ENCODE measurements at regions not wholly inside any gene's neighbourhood (a gene's known extent, or its start where the extent isn't known, plus 50 kb on each side); places are given as distances from the start of the nearest gene placed in this dataset.

DNA sequence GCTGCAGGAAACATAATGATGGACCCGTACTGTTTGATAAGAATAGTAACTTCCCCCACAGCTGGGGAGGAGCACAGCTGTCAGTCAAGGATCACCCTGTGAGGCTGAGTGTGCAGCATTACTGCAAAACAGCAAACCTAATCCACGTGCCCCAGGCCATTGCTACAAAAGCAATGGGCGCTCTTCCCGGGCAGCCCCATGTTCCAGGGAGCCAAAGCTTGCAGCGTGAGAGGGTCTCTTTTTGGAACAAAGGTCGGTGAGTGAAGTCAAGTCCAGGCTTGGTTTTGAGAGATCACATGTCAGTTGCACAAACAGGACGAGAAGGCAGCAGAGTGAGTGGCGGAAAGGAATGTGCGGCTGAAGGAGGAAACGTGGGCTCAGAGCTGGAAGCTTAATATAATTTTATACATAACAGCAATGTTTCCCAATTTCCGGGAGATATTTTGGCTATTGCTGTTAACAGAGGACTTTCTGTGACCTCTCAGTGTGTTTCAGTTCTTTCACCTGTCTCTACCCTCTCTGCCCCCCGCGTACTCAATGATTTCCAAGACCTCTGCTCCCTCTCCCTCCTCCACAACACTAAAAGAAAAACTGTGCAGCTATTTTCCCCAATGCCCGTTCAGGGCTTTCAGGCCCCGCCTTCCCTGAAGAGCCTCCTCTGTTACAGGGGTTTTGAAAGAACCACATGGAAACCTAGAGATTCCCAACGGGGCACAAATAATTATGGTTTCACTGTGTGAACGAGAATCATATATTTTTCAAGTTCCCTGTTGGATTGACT, 128.9 kb downstream of the MTPAP start:
- no peak for TF ChIP-seq EP300 (IDR thresholded peaks at IDR 0.05; ENCODE audit: low read depth)
- no peak for TF ChIP-seq POLR2A (IDR thresholded peaks at IDR 0.05)
- TF ChIP-seq, protein P1, sequence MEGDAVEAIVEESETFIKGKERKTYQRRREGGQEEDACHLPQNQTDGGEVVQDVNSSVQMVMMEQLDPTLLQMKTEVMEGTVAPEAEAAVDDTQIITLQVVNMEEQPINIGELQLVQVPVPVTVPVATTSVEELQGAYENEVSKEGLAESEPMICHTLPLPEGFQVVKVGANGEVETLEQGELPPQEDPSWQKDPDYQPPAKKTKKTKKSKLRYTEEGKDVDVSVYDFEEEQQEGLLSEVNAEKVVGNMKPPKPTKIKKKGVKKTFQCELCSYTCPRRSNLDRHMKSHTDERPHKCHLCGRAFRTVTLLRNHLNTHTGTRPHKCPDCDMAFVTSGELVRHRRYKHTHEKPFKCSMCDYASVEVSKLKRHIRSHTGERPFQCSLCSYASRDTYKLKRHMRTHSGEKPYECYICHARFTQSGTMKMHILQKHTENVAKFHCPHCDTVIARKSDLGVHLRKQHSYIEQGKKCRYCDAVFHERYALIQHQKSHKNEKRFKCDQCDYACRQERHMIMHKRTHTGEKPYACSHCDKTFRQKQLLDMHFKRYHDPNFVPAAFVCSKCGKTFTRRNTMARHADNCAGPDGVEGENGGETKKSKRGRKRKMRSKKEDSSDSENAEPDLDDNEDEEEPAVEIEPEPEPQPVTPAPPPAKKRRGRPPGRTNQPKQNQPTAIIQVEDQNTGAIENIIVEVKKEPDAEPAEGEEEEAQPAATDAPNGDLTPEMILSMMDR (IDR thresholded peaks at IDR 0.05), result no peak
- TF ChIP-seq POLR2AphosphoS5 (IDR thresholded peaks at IDR 0.05), result no peak
- in situ Hi-C loops (cut with MboI; ENCODE audit: low pct_ligation_motif_present in 1 of 4, low pct_unique_long_range_greater_than_20kb in 1 of 4, low sequenced_read_pairs in 3 of 4) (no loop called here), intact Hi-C loops (cut with DNase I; ENCODE audit: low total_unique reads) (no loop called here)
- DNase-seq, result no peak
- no peak overlapping the region for H3K27ac ChIP-seq
- WGBS, 2 donors (ENCODE audit: low coverage in 1 of 2), result 36 to 45% methylated on average over 9 to 17 of the region's 17 CpGs
- no peak overlapping the region for H3K4me3 ChIP-seq
- H3K27me3 ChIP-seq, result no peaks in the 10 kb centered on the region
- H3K36me3 ChIP-seq, result no peaks in the 10 kb centered on the region
- no peaks in the 10 kb centered on the region for H3K4me1 ChIP-seq
- H3K9me3 ChIP-seq, result no peaks in the 10 kb centered on the region

DNA sequence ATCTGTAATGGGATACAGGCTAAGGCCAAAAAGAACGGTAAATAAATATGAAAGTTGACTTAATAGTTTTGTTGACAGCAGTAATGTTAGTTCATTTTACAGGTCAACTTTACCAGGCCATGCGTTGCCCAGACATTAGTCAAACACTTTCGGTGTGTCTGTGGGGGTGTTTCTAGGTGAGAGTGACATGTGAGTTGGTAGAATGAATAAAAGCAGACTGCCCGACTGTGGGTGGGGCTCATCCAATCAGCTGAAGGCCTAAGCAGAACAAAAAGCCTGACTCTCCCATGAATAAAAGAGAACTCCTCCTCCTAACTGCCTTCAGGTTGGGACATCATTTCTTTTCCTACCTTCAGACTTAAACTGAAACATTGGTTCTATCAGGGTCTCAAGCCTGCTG, 132.3 kb downstream of the MTPAP start:
- Histone ChIP-seq H3K4me3 (no peak overlapping the region), H3K27me3 (no peaks in the 10 kb centered on the region), H3K9me3 (no peaks in the 10 kb centered on the region), H3K4me1 (no peaks in the 10 kb centered on the region), H3K36me3 (no peaks in the 10 kb centered on the region), H3K27ac (no peak overlapping the region)
- intact Hi-C loops (cut with DNase I; ENCODE audit: low total_unique reads) (no loop called here), in situ Hi-C loops (cut with MboI; ENCODE audit: low pct_ligation_motif_present in 1 of 4, low pct_unique_long_range_greater_than_20kb in 1 of 4, low sequenced_read_pairs in 3 of 4) (no loop called here)
- 74 to 90% methylated on average over 3 to 4 of the region's 4 CpGs for WGBS, 2 donors (ENCODE audit: low coverage in 1 of 2)
- TF ChIP-seq POLR2AphosphoS5 (IDR thresholded peaks at IDR 0.05) (no peak), POLR2A (IDR thresholded peaks at IDR 0.05) (no peak), EP300 (IDR thresholded peaks at IDR 0.05; ENCODE audit: low read depth) (no peak)
- TF ChIP-seq, protein P1 (IDR thresholded peaks at IDR 0.05), result no peak
- DNase-seq, result no peak

DNA sequence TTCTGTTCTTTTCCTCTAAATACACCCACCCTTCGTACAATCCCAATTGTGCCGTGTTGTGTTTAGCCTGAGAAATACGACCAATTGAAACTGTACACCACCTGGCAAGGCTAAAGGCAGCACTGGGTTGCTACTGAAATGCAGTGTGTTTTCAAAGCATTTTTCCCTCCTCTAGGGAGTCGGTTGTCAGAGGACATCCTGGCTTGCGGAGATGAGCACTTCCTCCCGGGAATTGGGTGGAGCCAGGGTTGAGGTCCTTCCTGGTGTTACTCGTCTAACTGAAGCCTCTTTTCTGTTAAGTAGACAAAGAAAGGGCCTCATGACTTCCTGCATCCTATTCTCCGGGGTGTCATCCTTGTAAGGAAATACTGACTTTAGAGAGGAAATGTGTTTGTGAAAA, 133.5 kb downstream of the MTPAP start:
- H3K36me3 ChIP-seq, result no peaks in the 10 kb centered on the region
- no peak overlapping the region for H3K4me3 ChIP-seq
- no peaks in the 10 kb centered on the region for H3K27me3 ChIP-seq
- TF ChIP-seq POLR2AphosphoS5 (IDR thresholded peaks at IDR 0.05) (no peak), EP300 (IDR thresholded peaks at IDR 0.05; ENCODE audit: low read depth) (no peak), POLR2A (IDR thresholded peaks at IDR 0.05) (no peak)
- TF ChIP-seq, protein P1 (IDR thresholded peaks at IDR 0.05), result no peak
- no peak overlapping the region for H3K27ac ChIP-seq
- H3K9me3 ChIP-seq, result no peaks in the 10 kb centered on the region
- WGBS, 2 donors (ENCODE audit: low coverage in 1 of 2), result 40 to 49% methylated on average over 1 to 8 of the region's 8 CpGs
- no peaks in the 10 kb centered on the region for H3K4me1 ChIP-seq
- in situ Hi-C loops (cut with MboI; ENCODE audit: low pct_ligation_motif_present in 1 of 4, low pct_unique_long_range_greater_than_20kb in 1 of 4, low sequenced_read_pairs in 3 of 4) (no loop called here), intact Hi-C loops (cut with DNase I; ENCODE audit: low total_unique reads) (no loop called here)
- no peak for DNase-seq

DNA sequence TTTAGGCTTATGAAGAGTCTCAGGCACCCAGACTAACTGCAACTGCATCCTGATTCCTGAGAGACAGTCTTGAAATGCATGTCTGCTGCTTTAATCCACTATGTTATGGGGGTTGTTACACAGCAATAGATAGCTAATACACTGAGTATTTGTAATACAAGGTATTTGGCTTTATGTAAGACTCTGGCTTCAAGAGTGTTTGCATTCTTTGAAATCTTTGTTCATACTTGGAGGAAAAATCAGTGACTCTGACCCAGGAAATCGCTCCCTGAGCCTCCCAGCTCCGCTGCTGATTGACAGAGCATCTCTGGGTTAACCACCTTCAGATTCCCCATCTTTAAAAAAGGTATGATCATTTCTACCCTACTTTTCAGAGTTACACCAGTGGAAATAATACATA, 133.9 kb downstream of the MTPAP start:
- in situ Hi-C loops (cut with MboI; ENCODE audit: low pct_ligation_motif_present in 1 of 4, low pct_unique_long_range_greater_than_20kb in 1 of 4, low sequenced_read_pairs in 3 of 4), result no loop called here
- 75% methylated on average over 2 of the region's 2 CpGs; no CpG with 5 or more reads in 1 of the 2 donors for WGBS, 2 donors (ENCODE audit: low coverage in 1 of 2)
- intact Hi-C loops (cut with DNase I; ENCODE audit: low total_unique reads), result no loop called here
- no peak for DNase-seq
- TF ChIP-seq POLR2AphosphoS5 (IDR thresholded peaks at IDR 0.05) (no peak), POLR2A (IDR thresholded peaks at IDR 0.05) (no peak), EP300 (IDR thresholded peaks at IDR 0.05; ENCODE audit: low read depth) (no peak)
- TF ChIP-seq, protein P1 (IDR thresholded peaks at IDR 0.05), result no peak
- Histone ChIP-seq H3K27ac (no peak overlapping the region), H3K4me3 (no peak overlapping the region), H3K4me1 (no peaks in the 10 kb centered on the region), H3K36me3 (no peaks in the 10 kb centered on the region), H3K27me3 (no peaks in the 10 kb centered on the region), H3K9me3 (no peaks in the 10 kb centered on the region)

Data from transverse colon (tissue), 4 donors.